Esophagus muscularis mucosa (tissue), 4 donors: ENCODE measurements at regions not wholly inside any gene's neighbourhood (a gene's known extent, or its start where the extent isn't known, plus 50 kb on each side); places are given as distances from the start of the nearest gene placed in this dataset.

Experiments used
- DNase-seq: peaks from one replicate; pipeline ENCODE4 v3.0.0-alpha.2; 2017; ENCODE audit errors: extremely low spot score
- H3K27ac ChIP-seq, 4 donors: fragments of 200-600 bp; sonication (generic); replicated peaks in 1 of 4; 1 replicate in 3 of 4; 2 replicates in 1 of 4; pipeline ENCODE4 v1.5.1; 2016 to 2019; ENCODE audit warnings: mild to moderate bottlenecking in 1 of 4
- H3K27me3 ChIP-seq, 4 donors: fragments of 200-600 bp; sonication (generic); one replicate each; pipeline versions ENCODE4 v1.5.1 to v1.6.0; 2016 to 2019
- H3K36me3 ChIP-seq, 4 donors: fragments of 200-600 bp; sonication (generic); one replicate each; pipeline ENCODE4 v1.5.1; 2016 to 2019
- H3K4me1 ChIP-seq, 4 donors: fragments of 200-600 bp; sonication (generic); one replicate each; pipeline ENCODE4 v1.5.1; 2016 to 2019
- H3K4me3 ChIP-seq, 4 donors: fragments of 200-600 bp; sonication (generic); 1 replicate in 2 of 4; 2 replicates in 2 of 4; pipeline ENCODE4 v1.5.1; 2016 to 2019; ENCODE audit warnings: mild to moderate bottlenecking in 4 of 4, moderate library complexity in 1 of 4
- H3K9me3 ChIP-seq, 4 donors: fragments of 200-600 bp; sonication (generic); 1 replicate in 3 of 4; 2 replicates in 1 of 4; pipeline ENCODE4 v1.5.1; 2016 to 2019
- CTCF ChIP-seq, 3 experiments: fragments of 200-600 bp in 2 of 3; fragments of 450-650 bp in 1 of 3; sonication (generic) in 2 of 3; IDR thresholded peaks; one replicate each; pipeline ENCODE4 v1.5.1; 2017 to 2019; ENCODE audit warnings: antibody characterized with exemption in 3 of 3, mild to moderate bottlenecking in 2 of 3, moderate library complexity in 1 of 3
- EP300 ChIP-seq: sonication (generic); formaldehyde crosslinking; IDR thresholded peaks from one replicate; pipeline ENCODE4 v1.6.1; 2017; ENCODE audit warnings: antibody characterized with exemption
- POLR2A ChIP-seq: fragments of 450-650 bp; IDR thresholded peaks from one replicate; pipeline ENCODE4 v1.6.1; 2017; ENCODE audit warnings: antibody characterized with exemption, moderate library complexity, mild to moderate bottlenecking, low read depth
- POLR2AphosphoS5 ChIP-seq, 2 donors: sonication (generic); formaldehyde crosslinking; IDR thresholded peaks; one replicate each; pipeline ENCODE4 v1.6.1; 2017; ENCODE audit warnings: antibody characterized with exemption in 2 of 2
- WGBS: methylation state at CpG from one replicate; pipeline ENCODE4 v1.1.5; 2018; 5-methylcytosine and 5-hydroxymethylcytosine counted together
- intact Hi-C: fragments of 100-400 bp; cut with DNase I; formaldehyde crosslinking; loops from one replicate; pipeline ENCODE4 v1.15.1; 2023

- no peak overlapping the region for H3K4me3 ChIP-seq
- intact Hi-C loops: no loop called here
- WGBS: 90% methylated on average over 2 of the region's 2 CpGs
Observed at GRCh38 chr13:34868733-34869132, 73.3 kb upstream of the NBEA start.

DNA sequence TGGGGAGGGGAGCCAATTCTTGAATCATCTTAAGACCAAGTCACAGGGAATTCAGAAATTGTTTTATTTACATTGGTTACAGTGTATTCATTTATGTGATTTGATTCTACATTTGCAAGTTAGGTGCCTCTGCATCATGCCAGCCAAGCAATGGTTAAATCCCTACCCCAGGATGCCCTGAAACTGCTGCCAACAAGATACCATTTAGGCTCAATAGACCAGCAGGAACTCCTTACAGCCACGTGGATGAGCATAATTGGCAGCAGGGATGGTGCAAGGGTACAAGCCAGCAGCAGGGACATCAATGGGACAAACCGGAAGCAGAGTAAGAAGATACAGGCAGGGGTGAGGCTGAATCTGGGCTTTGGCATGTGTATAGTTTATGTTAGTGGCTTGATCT, 72.4 kb upstream of the NBEA start:
- TF ChIP-seq POLR2AphosphoS5 (IDR thresholded peaks at IDR 0.05) (no peak), EP300 (no peak), CTCF (IDR thresholded peaks at IDR 0.05) (no peak)
- Histone ChIP-seq H3K36me3 (no peaks in the 10 kb centered on the region), H3K27ac (no peak overlapping the region), H3K27me3 (no peaks in the 10 kb centered on the region), H3K4me1 (peaks cover 0 to 15% (median under 1%) of the 10 kb centered on the region in 4 donors), H3K4me3 (no peak overlapping the region), H3K9me3 (no peaks in the 10 kb centered on the region)
- DNase-seq: no peak
- WGBS: 57% methylated on average over 2 of the region's 2 CpGs
- intact Hi-C loops: no loop called here

More at GRCh38 chr13:34868733-34869132, 73.3 kb upstream of the NBEA start:
- H3K27ac ChIP-seq: no peak overlapping the region
- DNase-seq: no peak
- H3K9me3 ChIP-seq: no peaks in the 10 kb centered on the region
- TF ChIP-seq POLR2A (no peak), CTCF (IDR thresholded peaks at IDR 0.05) (no peak)
- H3K36me3 ChIP-seq: no peaks in the 10 kb centered on the region
- no peaks in the 10 kb centered on the region for H3K27me3 ChIP-seq
- peaks cover 0 to 15% (median 2%) of the 10 kb centered on the region in 4 donors for H3K4me1 ChIP-seq

GRCh38 chr13:34878329-34878728, 63.7 kb upstream of the NBEA start:
- Histone ChIP-seq H3K36me3 (no peaks in the 10 kb centered on the region), H3K27me3 (no peaks in the 10 kb centered on the region), H3K27ac (no peak overlapping the region), H3K4me1 (peaks cover 0 to 8% (median 3%) of the 10 kb centered on the region in 4 donors), H3K9me3 (no peaks in the 10 kb centered on the region), H3K4me3 (no peak overlapping the region)
- intact Hi-C loops: no loop called here
- no peak for DNase-seq
- no peak for TF ChIP-seq EP300
- TF ChIP-seq POLR2A: no peak
- no peak for TF ChIP-seq CTCF (IDR thresholded peaks at IDR 0.05)
- TF ChIP-seq POLR2AphosphoS5 (IDR thresholded peaks at IDR 0.05): no peak

- H3K27ac ChIP-seq: no peak overlapping the region
- H3K27me3 ChIP-seq: no peaks in the 10 kb centered on the region
- 79% methylated on average over 1 of the region's 1 CpG for WGBS
- intact Hi-C loops: no loop called here
- H3K4me3 ChIP-seq: no peak overlapping the region
- DNase-seq: no peak
- H3K4me1 ChIP-seq: peaks cover 0 to 11% (median 8%) of the 10 kb centered on the region in 4 donors
- H3K36me3 ChIP-seq: no peaks in the 10 kb centered on the region
- TF ChIP-seq POLR2A: no peak
- TF ChIP-seq CTCF (IDR thresholded peaks at IDR 0.05): no peak
- TF ChIP-seq EP300: no peak
- TF ChIP-seq POLR2AphosphoS5 (IDR thresholded peaks at IDR 0.05): no peak
- H3K9me3 ChIP-seq: no peaks in the 10 kb centered on the region
Observed at GRCh38 chr13:34879851-34880250, 62.2 kb upstream of the NBEA start.

DNA sequence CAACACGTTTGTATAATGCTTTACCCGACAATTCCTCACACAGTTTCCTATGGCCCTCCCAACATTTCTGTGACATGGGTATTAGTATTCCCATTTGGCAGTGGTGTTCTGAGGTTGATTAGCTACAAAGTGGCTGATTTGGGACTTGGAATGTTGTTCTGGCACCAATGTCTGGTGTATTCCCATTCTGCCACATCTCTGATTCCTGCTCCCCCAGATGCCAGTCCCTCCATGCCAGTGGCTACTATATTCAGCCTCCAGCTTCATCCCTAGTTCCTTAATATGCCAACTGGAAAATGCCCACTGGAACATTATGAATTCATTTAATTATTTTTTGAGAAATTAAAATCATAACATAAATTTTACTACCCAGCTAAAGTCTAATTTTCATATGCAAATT, 60.6 kb upstream of the NBEA start:
- no peak for TF ChIP-seq POLR2A
- no peak for TF ChIP-seq EP300
- H3K4me1 ChIP-seq: peaks cover 0 to 18% (median 8%) of the 10 kb centered on the region in 4 donors
- H3K9me3 ChIP-seq: no peaks in the 10 kb centered on the region
- no peaks in the 10 kb centered on the region for H3K36me3 ChIP-seq
- DNase-seq: no peak
- WGBS: 96% methylated on average over 2 of the region's 2 CpGs
- H3K4me3 ChIP-seq: no peak overlapping the region
- no peak overlapping the region for H3K27ac ChIP-seq
- no peaks in the 10 kb centered on the region for H3K27me3 ChIP-seq
- intact Hi-C loops: no loop called here
